C4-2B (cell line): ENCODE measurements at regions not wholly inside any gene's neighbourhood (a gene's known extent, or its start where the extent isn't known, plus 50 kb on each side); places are given as distances from the start of the nearest gene placed in this dataset.
"Not testable (repeated sequence)": the region's sequence is repeated elsewhere in the genome, so short reads cannot be mapped to it uniquely, and the experiment has no call there.

ENCODE experiments used
- ZFX ChIP-seq: fragments of 450-650 bp; IDR thresholded peaks from 2 replicates; pipeline ENCODE4 v1.6.1; 2017
- TF ChIP-seq, protein P1 (sequence below): fragments of 450-650 bp; conservative IDR thresholded peaks from 2 replicates; pipeline ENCODE4 v1.5.1; 2017; ENCODE audit warnings: mild to moderate bottlenecking

DNA sequence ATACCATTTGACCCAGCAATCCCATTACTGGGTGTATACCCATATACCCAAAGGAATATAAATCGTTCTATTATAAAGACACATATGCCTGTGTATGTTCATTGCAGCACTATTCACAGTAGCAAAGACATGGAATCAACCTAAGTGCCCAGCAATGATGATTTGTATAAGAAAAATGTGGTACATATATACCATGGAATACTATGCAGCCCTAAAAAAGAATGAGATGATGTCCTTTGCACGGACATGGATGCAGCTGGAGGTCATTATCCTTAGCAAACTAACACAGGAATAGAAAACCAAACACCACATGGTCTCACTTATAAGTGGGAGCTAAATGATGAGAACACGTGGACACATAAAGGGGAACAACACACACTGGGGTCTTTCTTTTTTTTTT is 155.0 kb upstream of the CPHXL start:
- TF ChIP-seq, protein P1, sequence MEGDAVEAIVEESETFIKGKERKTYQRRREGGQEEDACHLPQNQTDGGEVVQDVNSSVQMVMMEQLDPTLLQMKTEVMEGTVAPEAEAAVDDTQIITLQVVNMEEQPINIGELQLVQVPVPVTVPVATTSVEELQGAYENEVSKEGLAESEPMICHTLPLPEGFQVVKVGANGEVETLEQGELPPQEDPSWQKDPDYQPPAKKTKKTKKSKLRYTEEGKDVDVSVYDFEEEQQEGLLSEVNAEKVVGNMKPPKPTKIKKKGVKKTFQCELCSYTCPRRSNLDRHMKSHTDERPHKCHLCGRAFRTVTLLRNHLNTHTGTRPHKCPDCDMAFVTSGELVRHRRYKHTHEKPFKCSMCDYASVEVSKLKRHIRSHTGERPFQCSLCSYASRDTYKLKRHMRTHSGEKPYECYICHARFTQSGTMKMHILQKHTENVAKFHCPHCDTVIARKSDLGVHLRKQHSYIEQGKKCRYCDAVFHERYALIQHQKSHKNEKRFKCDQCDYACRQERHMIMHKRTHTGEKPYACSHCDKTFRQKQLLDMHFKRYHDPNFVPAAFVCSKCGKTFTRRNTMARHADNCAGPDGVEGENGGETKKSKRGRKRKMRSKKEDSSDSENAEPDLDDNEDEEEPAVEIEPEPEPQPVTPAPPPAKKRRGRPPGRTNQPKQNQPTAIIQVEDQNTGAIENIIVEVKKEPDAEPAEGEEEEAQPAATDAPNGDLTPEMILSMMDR, result not testable (repeated sequence)
- TF ChIP-seq ZFX, result not testable (repeated sequence)
